CD4-positive, alpha-beta T cell (primary cell): ENCODE measurements at regions not wholly inside any gene's neighbourhood (a gene's known extent, or its start where the extent isn't known, plus 50 kb on each side); places are given as distances from the start of the nearest gene placed in this dataset.
"Not testable (repeated sequence)": the region's sequence is repeated elsewhere in the genome, so short reads cannot be mapped to it uniquely, and the experiment has no call there.

Experiments used
- ATAC-seq: fragments of 200-7000 bp; cut with Tn5 transposase; one replicate; pipeline ENCODE4 v1.10.0; 2022; ENCODE audit warnings: mild to moderate bottlenecking; ENCODE audit not compliant: poor library complexity
- CTCF ChIA-PET: fragments of 350-600 bp; sonication (Branson Sonifier 250); formaldehyde crosslinking; loops from one replicate; lab custom pipeline; 2021; ENCODE audit warnings: antibody characterized with exemption, inconsistent platforms; lab: Charles Lee
- POLR2A ChIA-PET: fragments of 350-600 bp; sonication (Branson Sonifier 250); formaldehyde crosslinking; loops from one replicate; lab custom pipeline; 2021; ENCODE audit warnings: antibody characterized with exemption, inconsistent platforms; lab: Charles Lee
- DNase-seq, 14 experiments: peaks; one replicate each; pipeline ENCODE4 v3.0.0-alpha.2; 2013 to 2020; ENCODE audit warnings: mixed read lengths in 2 of 14
- H3K27ac ChIP-seq, 2 donors: one replicate each; pipeline versions ENCODE4 v1.5.1 to v1.7.0; 2013; ENCODE audit warnings: low read length in 2 of 2, low read depth in 1 of 2, mild to moderate bottlenecking in 1 of 2
- H3K27me3 ChIP-seq, 2 experiments: 1 replicate in 1 of 2; 2 replicates in 1 of 2; pipeline versions ENCODE4 v1.6.1 to v1.7.0; 2013; ENCODE audit warnings: low read length in 2 of 2, control low read depth in 1 of 2, mild to moderate bottlenecking in 1 of 2, moderate library complexity in 1 of 2; ENCODE audit not compliant: insufficient read depth in 2 of 2, control insufficient read depth in 1 of 2
- H3K36me3 ChIP-seq: one replicate; pipeline ENCODE4 v1.6.1; 2013; ENCODE audit warnings: low read length, control low read depth; ENCODE audit not compliant: insufficient read depth
- H3K4me1 ChIP-seq: one replicate; pipeline ENCODE4 v1.6.1; 2013; ENCODE audit warnings: low read length, control low read depth; ENCODE audit not compliant: insufficient read depth
- H3K4me3 ChIP-seq: one replicate; pipeline ENCODE4 v1.5.1; 2013; ENCODE audit warnings: mild to moderate bottlenecking, low read length, moderate library complexity
- H3K9me3 ChIP-seq, 2 experiments: 1 replicate in 1 of 2; 2 replicates in 1 of 2; pipeline versions ENCODE4 v1.6.1 to v1.7.0; 2013; ENCODE audit warnings: low read length in 2 of 2, mild to moderate bottlenecking in 2 of 2, control low read depth in 1 of 2, moderate library complexity in 1 of 2; ENCODE audit not compliant: control insufficient read depth in 1 of 2, insufficient read depth in 1 of 2
- H3K27ac Mint-ChIP-seq: one replicate; pipeline ENCODE4 v1.8.0; 2020; ENCODE audit warnings: mixed read lengths
- H3K27me3 Mint-ChIP-seq: one replicate; pipeline ENCODE4 v1.8.0; 2021; ENCODE audit warnings: mixed read lengths
- H3K36me3 Mint-ChIP-seq: one replicate; pipeline ENCODE4 v1.8.0; 2021; ENCODE audit warnings: low read depth, mixed read lengths
- H3K4me1 Mint-ChIP-seq: one replicate; pipeline ENCODE4 v1.8.0; 2021; ENCODE audit warnings: low read depth, mixed read lengths
- H3K4me3 Mint-ChIP-seq: one replicate; pipeline ENCODE4 v1.8.0; 2020; ENCODE audit warnings: mild to moderate bottlenecking, mixed read lengths
- H3K9me3 Mint-ChIP-seq: one replicate; pipeline ENCODE4 v1.8.0; 2020; ENCODE audit warnings: mixed read lengths
- intact Hi-C, 2 experiments: fragments of 100-400 bp; cut with DNase I in 1 of 2; cut with micrococcal nuclease in 1 of 2; formaldehyde crosslinking; loops; one replicate each; pipeline versions ENCODE4 v1.15.1 to v1.9.0; 2023 to 2025; cut with DNase I, micrococcal nuclease
- TF ChIP-seq, protein P1 (sequence below): fragments of 200-600 bp; IDR thresholded peaks from one replicate; pipeline ENCODE4 v1.8.0; 2022; ENCODE audit warnings: antibody characterized with exemption, mild to moderate bottlenecking

DNA sequence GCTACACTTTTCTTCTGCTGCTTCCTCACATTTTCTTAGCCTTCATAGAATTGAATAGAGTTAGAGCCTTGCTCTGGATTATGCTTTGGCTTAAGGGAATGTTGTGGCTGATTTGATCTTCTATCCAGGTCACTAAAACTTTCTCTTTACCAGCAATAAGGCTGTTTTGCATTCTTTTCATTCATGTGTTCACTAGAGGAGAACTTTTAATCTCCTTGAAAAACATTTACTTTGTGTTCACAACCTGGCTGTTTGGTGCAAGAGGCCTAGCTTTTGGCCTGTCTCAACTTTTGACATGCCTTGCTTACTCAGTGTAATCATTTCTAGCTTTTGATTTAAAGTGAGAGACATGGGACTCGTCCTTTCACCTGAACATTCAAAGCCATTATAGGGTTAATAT is 87.7 kb upstream of the RAB40AL start:
- H3K27me3 Mint-ChIP-seq: no peaks in the 10 kb centered on the region
- H3K27ac Mint-ChIP-seq: no peak overlapping the region
- DNase-seq (no peak), ATAC-seq (no peak)
- Histone ChIP-seq H3K9me3 (no peaks in the 10 kb centered on the region), H3K27me3 (no peaks in the 10 kb centered on the region), H3K4me1 (no peaks in the 10 kb centered on the region), H3K4me3 (no peak overlapping the region), H3K36me3 (no peaks in the 10 kb centered on the region), H3K27ac (no peak overlapping the region)
- TF ChIP-seq, protein P1, sequence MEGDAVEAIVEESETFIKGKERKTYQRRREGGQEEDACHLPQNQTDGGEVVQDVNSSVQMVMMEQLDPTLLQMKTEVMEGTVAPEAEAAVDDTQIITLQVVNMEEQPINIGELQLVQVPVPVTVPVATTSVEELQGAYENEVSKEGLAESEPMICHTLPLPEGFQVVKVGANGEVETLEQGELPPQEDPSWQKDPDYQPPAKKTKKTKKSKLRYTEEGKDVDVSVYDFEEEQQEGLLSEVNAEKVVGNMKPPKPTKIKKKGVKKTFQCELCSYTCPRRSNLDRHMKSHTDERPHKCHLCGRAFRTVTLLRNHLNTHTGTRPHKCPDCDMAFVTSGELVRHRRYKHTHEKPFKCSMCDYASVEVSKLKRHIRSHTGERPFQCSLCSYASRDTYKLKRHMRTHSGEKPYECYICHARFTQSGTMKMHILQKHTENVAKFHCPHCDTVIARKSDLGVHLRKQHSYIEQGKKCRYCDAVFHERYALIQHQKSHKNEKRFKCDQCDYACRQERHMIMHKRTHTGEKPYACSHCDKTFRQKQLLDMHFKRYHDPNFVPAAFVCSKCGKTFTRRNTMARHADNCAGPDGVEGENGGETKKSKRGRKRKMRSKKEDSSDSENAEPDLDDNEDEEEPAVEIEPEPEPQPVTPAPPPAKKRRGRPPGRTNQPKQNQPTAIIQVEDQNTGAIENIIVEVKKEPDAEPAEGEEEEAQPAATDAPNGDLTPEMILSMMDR: no peak
- POLR2A ChIA-PET: no interaction called here
- H3K4me3 Mint-ChIP-seq: no peak overlapping the region
- H3K9me3 Mint-ChIP-seq: no peaks in the 10 kb centered on the region
- no peaks in the 10 kb centered on the region for H3K4me1 Mint-ChIP-seq
- intact Hi-C loops: no loop called here
- H3K36me3 Mint-ChIP-seq: peaks cover 8% of the 10 kb centered on the region
- CTCF ChIA-PET: no interaction called here

DNA sequence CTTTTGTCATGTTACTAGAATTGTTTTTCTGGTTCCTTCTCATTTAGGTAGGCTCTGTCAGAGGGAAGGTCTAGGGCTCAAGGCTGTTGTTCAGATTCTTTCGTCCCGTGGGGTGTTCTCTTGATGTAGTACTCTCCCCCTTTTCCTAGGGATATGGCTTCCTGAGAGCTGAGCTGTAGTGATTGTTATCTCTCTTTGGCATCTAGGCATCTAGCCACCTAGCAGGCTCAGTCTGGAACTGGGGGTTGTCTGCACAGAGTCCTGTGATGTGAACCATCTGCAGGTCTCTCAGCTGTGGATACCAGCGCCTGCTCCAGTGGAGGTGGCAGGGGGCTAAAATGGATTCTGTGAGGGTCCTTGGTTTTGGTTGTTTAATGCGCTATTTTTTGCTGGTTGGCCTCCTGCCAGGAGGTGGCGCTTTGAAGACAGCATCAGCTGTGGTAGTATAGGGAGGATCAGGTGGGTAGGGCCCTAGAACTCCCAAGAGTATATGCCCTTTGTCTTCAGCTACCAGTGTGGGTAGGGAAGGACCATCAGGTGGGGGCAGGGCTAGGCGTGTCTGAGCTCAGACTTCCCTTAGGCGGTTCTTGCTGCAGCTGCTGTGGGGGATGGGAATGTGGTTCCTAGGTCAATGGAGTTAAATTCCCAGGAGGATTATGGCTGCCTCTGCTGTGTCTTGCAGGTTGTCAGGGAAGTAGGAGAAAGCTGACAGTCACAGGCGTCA is 78.1 kb upstream of the RAB40AL start:
- POLR2A ChIA-PET, H3K9me3 ChIP-seq, H3K9me3 Mint-ChIP-seq, H3K36me3 ChIP-seq, H3K27ac Mint-ChIP-seq, H3K27ac ChIP-seq, H3K4me1 Mint-ChIP-seq, H3K27me3 Mint-ChIP-seq, ATAC-seq, DNase-seq, H3K27me3 ChIP-seq, CTCF ChIA-PET, H3K4me3 ChIP-seq, H3K4me3 Mint-ChIP-seq, H3K4me1 ChIP-seq, H3K36me3 Mint-ChIP-seq, intact Hi-C loops: not testable (repeated sequence)

DNA sequence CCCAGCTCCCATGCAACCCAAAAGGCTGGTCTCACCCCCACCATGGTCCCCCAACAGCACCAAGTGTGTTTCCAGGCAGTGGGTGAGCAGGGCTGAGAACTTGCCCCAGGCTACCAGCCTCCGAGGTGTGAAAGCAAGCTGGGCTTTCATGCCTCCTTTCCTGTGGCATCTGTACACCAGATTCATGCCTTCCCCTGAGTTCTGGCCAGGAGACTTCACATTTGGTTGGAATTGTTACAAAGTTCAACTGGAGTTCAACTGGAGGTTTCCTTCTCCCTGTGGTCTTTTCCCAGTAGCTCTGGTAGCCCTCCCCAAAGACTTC is 77.6 kb upstream of the RAB40AL start:
- H3K9me3 Mint-ChIP-seq: no peaks in the 10 kb centered on the region
- H3K27me3 Mint-ChIP-seq: no peaks in the 10 kb centered on the region
- no peaks in the 10 kb centered on the region for H3K9me3 ChIP-seq
- H3K27me3 ChIP-seq: no peaks in the 10 kb centered on the region
- POLR2A ChIA-PET: no interaction called here
- H3K4me3 ChIP-seq: no peak overlapping the region
- no peak overlapping the region for H3K27ac ChIP-seq
- CTCF ChIA-PET: no interaction called here
- TF ChIP-seq, protein P1: no peak
- H3K4me3 Mint-ChIP-seq: no peak overlapping the region
- intact Hi-C loops: no loop called here
- ATAC-seq (no peak), DNase-seq (no peak)
- no peak overlapping the region for H3K27ac Mint-ChIP-seq
- H3K4me1 Mint-ChIP-seq: no peaks in the 10 kb centered on the region
- H3K4me1 ChIP-seq: no peaks in the 10 kb centered on the region
- no peaks in the 10 kb centered on the region for H3K36me3 ChIP-seq
- H3K36me3 Mint-ChIP-seq: no peaks in the 10 kb centered on the region

DNA sequence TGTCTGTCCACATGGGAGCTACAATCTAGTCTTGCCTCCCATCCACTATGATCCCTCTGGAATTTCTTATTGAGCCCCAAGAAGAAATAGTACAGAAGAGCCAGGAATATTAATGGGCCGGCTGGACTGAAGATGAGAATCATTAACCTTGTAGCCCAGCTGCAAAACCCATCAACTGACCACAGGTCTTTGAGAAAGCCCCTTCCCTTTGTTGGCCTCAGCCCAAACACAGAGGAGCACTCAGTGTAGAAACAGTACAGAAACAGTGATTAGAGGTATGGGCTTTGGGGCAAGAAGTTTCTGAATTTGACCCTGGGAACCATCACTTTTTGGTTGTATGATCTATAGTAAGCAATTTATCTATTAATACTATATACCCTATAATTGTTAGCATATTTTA is 76.8 kb upstream of the RAB40AL start:
- H3K36me3 Mint-ChIP-seq: peaks cover 3% of the 10 kb centered on the region
- intact Hi-C loops: loop anchor here (5.0 to 10.0 kb wide), 6 partner anchors 365 to 1443 kb away; partner anchors contain the start of gene TCEAL2 (in 1 of the 2)
- H3K4me1 ChIP-seq: no peaks in the 10 kb centered on the region
- DNase-seq: no peak
- no peak overlapping the region for H3K27ac Mint-ChIP-seq
- no peak overlapping the region for H3K4me3 ChIP-seq
- no peaks in the 10 kb centered on the region for H3K9me3 Mint-ChIP-seq
- H3K9me3 ChIP-seq: no peaks in the 10 kb centered on the region
- ChIA-PET POLR2A (no interaction called here), CTCF (no interaction called here)
- H3K4me1 Mint-ChIP-seq: no peaks in the 10 kb centered on the region
- no peak overlapping the region for H3K27ac ChIP-seq
- no peaks in the 10 kb centered on the region for H3K36me3 ChIP-seq
- TF ChIP-seq, protein P1: no peak
- no peak for ATAC-seq
- no peak overlapping the region for H3K4me3 Mint-ChIP-seq
- H3K27me3 Mint-ChIP-seq: no peaks in the 10 kb centered on the region
- H3K27me3 ChIP-seq: no peaks in the 10 kb centered on the region
